B cell (primary cell): ENCODE measurements at regions not wholly inside any gene's neighbourhood (a gene's known extent, or its start where the extent isn't known, plus 50 kb on each side); places are given as distances from the start of the nearest gene placed in this dataset.

ENCODE experiments used
- ATAC-seq: fragments of 200-7000 bp; cut with Tn5 transposase; one replicate; pipeline ENCODE4 v1.10.0; 2021; ENCODE audit warnings: low read depth, mild to moderate bottlenecking, moderate number of reproducible peaks, moderate library complexity
- CTCF ChIA-PET: fragments of 350-600 bp; sonication (Branson Sonifier 250); formaldehyde crosslinking; loops from one replicate; lab custom pipeline; 2021; ENCODE audit warnings: antibody characterized with exemption, inconsistent platforms; lab: Charles Lee
- POLR2A ChIA-PET: fragments of 350-600 bp; sonication (Branson Sonifier 250); formaldehyde crosslinking; loops from one replicate; lab custom pipeline; 2021; ENCODE audit warnings: antibody characterized with exemption; lab: Charles Lee
- DNase-seq: peaks from one replicate; pipeline ENCODE4 v3.0.0; 2013
- H2AFZ ChIP-seq: 2 replicates; pipeline ENCODE4 v1.6.1; 2012; ENCODE audit warnings: mild to moderate bottlenecking, low read depth, low read length; ENCODE audit not compliant: insufficient read depth, poor library complexity, severe bottlenecking
- H3K27ac ChIP-seq, 2 donors: 1 replicate in 1 of 2; 2 replicates in 1 of 2; pipeline ENCODE4 v1.5.1; 2012 to 2013; ENCODE audit warnings: low read length in 2 of 2, mild to moderate bottlenecking in 2 of 2, moderate library complexity in 1 of 2
- H3K27me3 ChIP-seq, 4 experiments: fragments of 200-600 bp in 1 of 4; sonication (generic) in 1 of 4; replicated peaks in 1 of 4; 1 replicate in 2 of 4; 2 replicates in 2 of 4; pipeline versions ENCODE4 v1.6.1 to v1.7.0; 2013 to 2016; ENCODE audit warnings: low read length in 3 of 4, mild to moderate bottlenecking in 2 of 4, mixed read lengths in 1 of 4, moderate library complexity in 1 of 4; ENCODE audit not compliant: insufficient read depth in 4 of 4, control insufficient read depth in 3 of 4; ENCODE audit errors: control extremely low read depth in 1 of 4
- H3K36me3 ChIP-seq, 2 experiments: replicated peaks in 1 of 2; 1 replicate in 1 of 2; 2 replicates in 1 of 2; pipeline versions ENCODE4 v1.6.1 to v1.7.1; 2013; ENCODE audit warnings: low read length in 1 of 2; ENCODE audit not compliant: insufficient read depth in 2 of 2, control insufficient read depth in 1 of 2; ENCODE audit errors: control extremely low read depth in 1 of 2, extremely low read depth in 1 of 2
- H3K4me1 ChIP-seq, 2 donors: fragments of 200-600 bp in 1 of 2; sonication (generic) in 1 of 2; 1 replicate in 1 of 2; 2 replicates in 1 of 2; pipeline versions ENCODE4 v1.5.1 to v1.6.1; 2013 to 2017; ENCODE audit warnings: low read length in 2 of 2; ENCODE audit not compliant: control insufficient read depth in 2 of 2, insufficient read depth in 2 of 2
- H3K4me2 ChIP-seq: replicated peaks from 2 replicates; pipeline ENCODE3; 2012; ENCODE audit warnings: mild to moderate bottlenecking, low read depth, low read length; ENCODE audit not compliant: poor library complexity, severe bottlenecking
- H3K4me3 ChIP-seq, 5 experiments: fragments of 200-600 bp in 1 of 5; sonication (generic) in 1 of 5; 1 replicate in 3 of 5; 2 replicates in 2 of 5; pipeline versions ENCODE4 v1.5.1 to v1.7.0; 2011 to 2016; ENCODE audit warnings: low read length in 4 of 5, mild to moderate bottlenecking in 4 of 5, low read depth in 2 of 5, control low read depth in 1 of 5, moderate library complexity in 1 of 5; ENCODE audit not compliant: insufficient read depth in 1 of 5; ENCODE audit errors: control extremely low read depth in 1 of 5, extremely low read depth in 1 of 5
- H3K79me2 ChIP-seq: fragments of 200-600 bp; sonication (generic); one replicate; pipeline ENCODE4 v1.6.0; 2016; ENCODE audit warnings: low read length; ENCODE audit not compliant: control insufficient read depth, insufficient read depth
- H3K9ac ChIP-seq: fragments of 200-600 bp; sonication (generic); 2 replicates; pipeline ENCODE4 v1.6.1; 2017; ENCODE audit warnings: mild to moderate bottlenecking, low read length, moderate library complexity
- H3K9me3 ChIP-seq, 3 donors: one replicate each; pipeline versions ENCODE4 v1.6.1 to v1.7.1; 2013; ENCODE audit warnings: low read length in 2 of 3; ENCODE audit not compliant: control insufficient read depth in 2 of 3, insufficient read depth in 1 of 3; ENCODE audit errors: control extremely low read depth in 1 of 3
- H4K20me1 ChIP-seq: 2 replicates; pipeline ENCODE4 v1.6.0; 2012; ENCODE audit warnings: mild to moderate bottlenecking, low read length; ENCODE audit not compliant: insufficient read depth, control insufficient read depth, poor library complexity, severe bottlenecking
- H3K27ac Mint-ChIP-seq: one replicate; pipeline ENCODE4 v1.8.0; 2021; ENCODE audit warnings: mixed read lengths
- H3K27me3 Mint-ChIP-seq: one replicate; pipeline ENCODE4 v1.8.0; 2021; ENCODE audit warnings: mixed read lengths
- H3K4me1 Mint-ChIP-seq: one replicate; pipeline ENCODE4 v1.8.0; 2021; ENCODE audit warnings: mixed read lengths
- H3K4me3 Mint-ChIP-seq: one replicate; pipeline ENCODE4 v1.8.0; 2021; ENCODE audit warnings: mixed read lengths
- H3K9me3 Mint-ChIP-seq: one replicate; pipeline ENCODE4 v1.8.0; 2022; ENCODE audit warnings: mixed read lengths; ENCODE audit not compliant: insufficient read depth
- EZH2 ChIP-seq: IDR thresholded peaks from 2 replicates; pipeline ENCODE4 v1.6.1; 2012; ENCODE audit warnings: borderline replicate concordance, low read depth, mild to moderate bottlenecking, moderate library complexity, low read length; ENCODE audit not compliant: insufficient read depth, poor library complexity, severe bottlenecking
- WGBS: methylation state at CpG from one replicate; pipeline ENCODE4 v1.1.5; 2013; ENCODE audit warnings: missing lambda C conversion rate; ENCODE audit not compliant: insufficient coverage; 5-methylcytosine and 5-hydroxymethylcytosine counted together
- intact Hi-C: fragments of 100-400 bp; cut with micrococcal nuclease; formaldehyde crosslinking; loops from one replicate; pipeline ENCODE4 v1.10.0; 2022
- TF ChIP-seq, protein P1 (sequence below): fragments of 200-600 bp; IDR thresholded peaks from one replicate; pipeline ENCODE4 v1.8.0; 2022; ENCODE audit warnings: antibody characterized with exemption, mild to moderate bottlenecking

DNA sequence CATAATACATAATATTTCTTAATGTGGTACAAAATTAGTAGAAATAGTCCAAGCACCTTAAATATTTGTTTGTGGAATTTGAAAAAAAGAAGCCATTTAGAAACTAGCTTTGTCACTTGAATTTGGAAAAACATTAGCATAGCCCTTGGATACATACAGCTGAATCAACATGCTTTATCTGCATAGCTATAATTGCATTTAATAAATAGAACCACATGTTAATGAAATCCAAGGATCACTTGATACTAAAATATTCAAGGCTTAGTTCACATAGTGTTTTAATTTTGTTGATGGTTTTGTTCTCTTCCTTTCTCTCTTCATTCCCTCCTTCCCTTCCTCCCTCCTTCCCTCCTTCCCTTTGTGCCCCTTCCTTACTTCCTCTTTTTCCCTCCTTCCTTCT, 169.4 kb upstream of the NRXN1 start:
- no peak overlapping the region for H3K4me2 ChIP-seq
- ChIA-PET POLR2A (no interaction called here), CTCF (no interaction called here)
- Mint-ChIP-seq H3K27ac (no peak overlapping the region), H3K27me3 (no peaks in the 10 kb centered on the region), H3K4me1 (no peaks in the 10 kb centered on the region), H3K4me3 (no peak overlapping the region), H3K9me3 (peaks cover under 1% of the 10 kb centered on the region)
- no peak overlapping the region for H2AFZ ChIP-seq
- no peaks in the 10 kb centered on the region for H3K4me1 ChIP-seq
- H3K27ac ChIP-seq = no peak overlapping the region
- intact Hi-C loops = no loop called here
- DNase-seq (no peak), ATAC-seq (no peak)
- H3K36me3 ChIP-seq = no peaks in the 10 kb centered on the region
- H3K9me3 ChIP-seq = no peaks in the 10 kb centered on the region
- no peak overlapping the region for H3K4me3 ChIP-seq
- TF ChIP-seq, protein P1, sequence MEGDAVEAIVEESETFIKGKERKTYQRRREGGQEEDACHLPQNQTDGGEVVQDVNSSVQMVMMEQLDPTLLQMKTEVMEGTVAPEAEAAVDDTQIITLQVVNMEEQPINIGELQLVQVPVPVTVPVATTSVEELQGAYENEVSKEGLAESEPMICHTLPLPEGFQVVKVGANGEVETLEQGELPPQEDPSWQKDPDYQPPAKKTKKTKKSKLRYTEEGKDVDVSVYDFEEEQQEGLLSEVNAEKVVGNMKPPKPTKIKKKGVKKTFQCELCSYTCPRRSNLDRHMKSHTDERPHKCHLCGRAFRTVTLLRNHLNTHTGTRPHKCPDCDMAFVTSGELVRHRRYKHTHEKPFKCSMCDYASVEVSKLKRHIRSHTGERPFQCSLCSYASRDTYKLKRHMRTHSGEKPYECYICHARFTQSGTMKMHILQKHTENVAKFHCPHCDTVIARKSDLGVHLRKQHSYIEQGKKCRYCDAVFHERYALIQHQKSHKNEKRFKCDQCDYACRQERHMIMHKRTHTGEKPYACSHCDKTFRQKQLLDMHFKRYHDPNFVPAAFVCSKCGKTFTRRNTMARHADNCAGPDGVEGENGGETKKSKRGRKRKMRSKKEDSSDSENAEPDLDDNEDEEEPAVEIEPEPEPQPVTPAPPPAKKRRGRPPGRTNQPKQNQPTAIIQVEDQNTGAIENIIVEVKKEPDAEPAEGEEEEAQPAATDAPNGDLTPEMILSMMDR = no peak
- TF ChIP-seq EZH2 = no peak
- no peak overlapping the region for H3K9ac ChIP-seq
- H3K79me2 ChIP-seq = no peaks in the 10 kb centered on the region
- H4K20me1 ChIP-seq = no peaks in the 10 kb centered on the region
- H3K27me3 ChIP-seq = no peaks in the 10 kb centered on the region

DNA sequence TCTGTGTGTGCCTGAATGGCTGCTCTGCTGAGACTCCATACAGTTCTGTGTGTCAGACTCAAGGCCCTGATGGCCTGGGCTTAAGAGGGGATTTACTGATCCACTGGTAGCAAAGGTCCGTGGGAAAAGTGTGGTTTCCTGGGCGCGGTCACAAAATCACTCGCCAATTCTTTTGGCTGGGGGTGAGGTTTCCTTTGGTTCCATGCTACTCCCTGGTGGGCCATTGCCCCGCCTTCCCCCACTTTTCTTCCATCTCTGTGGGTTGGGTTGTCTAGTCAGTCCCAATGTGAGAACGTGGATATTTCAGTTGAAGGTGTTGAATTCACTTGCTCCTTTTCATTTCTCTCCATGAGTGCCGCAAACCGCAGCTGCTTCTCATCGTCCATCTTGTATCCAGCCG, 162.7 kb upstream of the NRXN1 start:
- DNase-seq = no peak
- Mint-ChIP-seq H3K4me1 (no peaks in the 10 kb centered on the region), H3K9me3 (peaks cover 5% of the 10 kb centered on the region), H3K27me3 (no peaks in the 10 kb centered on the region), H3K27ac (no peak overlapping the region), H3K4me3 (no peak overlapping the region)
- ATAC-seq = no peak
- H2AFZ ChIP-seq = no peak overlapping the region
- no peaks in the 10 kb centered on the region for H3K36me3 ChIP-seq
- ChIA-PET CTCF (interaction anchor here (0.5 kb wide), 1 partner anchor 1078 kb away, joined by 4 read pairs; no protein-coding TSS in a partner anchor), POLR2A (no interaction called here)
- H3K27me3 ChIP-seq = no peaks in the 10 kb centered on the region
- TF ChIP-seq, protein P1 = no peak
- TF ChIP-seq EZH2 = no peak
- no peak overlapping the region for H3K4me3 ChIP-seq
- H3K79me2 ChIP-seq = no peaks in the 10 kb centered on the region
- no peak overlapping the region for H3K4me2 ChIP-seq
- no peaks in the 10 kb centered on the region for H3K4me1 ChIP-seq
- intact Hi-C loops = no loop called here
- no peaks in the 10 kb centered on the region for H4K20me1 ChIP-seq
- H3K27ac ChIP-seq = no peak overlapping the region
- 100% methylated on average over 3 of the region's 10 CpGs for WGBS
- H3K9me3 ChIP-seq = peaks cover 0 to 11% (median 0%) of the 10 kb centered on the region in 3 donors
- no peak overlapping the region for H3K9ac ChIP-seq
